Gastrocnemius medialis (tissue), 4 donors: ENCODE measurements at regions not wholly inside any gene's neighbourhood (a gene's known extent, or its start where the extent isn't known, plus 50 kb on each side); places are given as distances from the start of the nearest gene placed in this dataset.
A peak's percentile ranks its signal among the peaks of the same experiment; 100 is the strongest.

Experiments used
- ATAC-seq, 2 donors: fragments of 150-250 bp; one replicate each; pipeline ENCODE4 v1.9.1; 2016
- DNase-seq, 2 donors: peaks; one replicate each; pipeline ENCODE4 v3.0.0-alpha.2; 2019
- H3K27ac ChIP-seq, 4 donors: fragments of 200-600 bp; sonication (generic); 1 replicate in 1 of 4; 2 replicates in 3 of 4; pipeline ENCODE4 v1.5.1; 2016 to 2018; ENCODE audit warnings: mild to moderate bottlenecking in 2 of 4, moderate library complexity in 1 of 4
- H3K27me3 ChIP-seq, 3 donors: fragments of 200-600 bp; sonication (generic) in 2 of 3; 1 replicate in 1 of 3; 2 replicates in 2 of 3; pipeline versions ENCODE4 v1.5.1 to v1.6.0; 2016 to 2019; ENCODE audit warnings: mild to moderate bottlenecking in 1 of 3, moderate library complexity in 1 of 3
- H3K36me3 ChIP-seq, 2 donors: fragments of 200-600 bp; sonication (generic) in 1 of 2; one replicate each; pipeline ENCODE4 v1.5.1; 2017 to 2018
- H3K4me1 ChIP-seq, 2 donors: fragments of 200-600 bp; sonication (generic) in 1 of 2; one replicate each; pipeline ENCODE4 v1.5.1; 2016 to 2017; ENCODE audit warnings: mild to moderate bottlenecking in 2 of 2
- H3K4me3 ChIP-seq, 4 donors: fragments of 200-600 bp; sonication (generic) in 3 of 4; 1 replicate in 1 of 4; 2 replicates in 3 of 4; pipeline ENCODE4 v1.5.1; 2016 to 2019; ENCODE audit warnings: mild to moderate bottlenecking in 2 of 4
- H3K9me3 ChIP-seq, 3 donors: fragments of 200-600 bp; sonication (generic) in 2 of 3; 1 replicate in 1 of 3; 2 replicates in 2 of 3; pipeline ENCODE4 v1.5.1; 2016 to 2019
- CTCF ChIP-seq, 5 experiments: fragments of 450-650 bp in 3 of 5; fragments of 200-600 bp in 2 of 5; sonication (generic) in 2 of 5; IDR thresholded peaks in 4 of 5; conservative IDR thresholded peaks in 1 of 5; 1 replicate in 4 of 5; 2 replicates in 1 of 5; pipeline ENCODE4 v1.5.1; 2016 to 2019; ENCODE audit warnings: antibody characterized with exemption in 5 of 5, mild to moderate bottlenecking in 3 of 5, moderate library complexity in 3 of 5
- POLR2A ChIP-seq, 2 donors: fragments of 450-650 bp; IDR thresholded peaks; one replicate each; pipeline ENCODE4 v1.6.1; 2017; ENCODE audit warnings: antibody characterized with exemption in 2 of 2, mild to moderate bottlenecking in 2 of 2, moderate library complexity in 2 of 2
- in situ Hi-C, 4 donors: fragments of 200-750 bp; cut with MboI; loops; one replicate each; pipeline versions ENCODE4 v1.15.0 to v1.8.0; 2017; ENCODE audit warnings: low sequenced_read_pairs in 4 of 4
- intact Hi-C: fragments of 100-400 bp; cut with DNase I; formaldehyde crosslinking; loops from one replicate; pipeline ENCODE4 v1.15.1; 2023; ENCODE audit warnings: low total_unique reads

GRCh38 chr12:124441443-124442194 is 125.8 kb downstream of the NCOR2 start:
- DNase-seq: no peak
- peaks cover 7 to 11% of the 10 kb centered on the region in 2 donors for H3K4me1 ChIP-seq
- H3K27ac ChIP-seq: no peak overlapping the region
- ATAC-seq: peak in 1 of 2 donors; percentile 23
- in situ Hi-C loops: no loop called here
- H3K9me3 ChIP-seq: no peaks in the 10 kb centered on the region
- H3K36me3 ChIP-seq: no peaks in the 10 kb centered on the region
- no peaks in the 10 kb centered on the region for H3K27me3 ChIP-seq
- no peak overlapping the region for H3K4me3 ChIP-seq
- intact Hi-C loops: no loop called here
- TF ChIP-seq POLR2A (IDR thresholded peaks at IDR 0.05): no peak
- TF ChIP-seq CTCF (IDR thresholded peaks at IDR 0.05 in 4 of 5, conservative IDR thresholded peaks at IDR 0.05 in 1 of 5): no peak

GRCh38 chr12:124440841-124441381 is 126.5 kb downstream of the NCOR2 start:
- H3K27ac ChIP-seq: peak overlapping the region in 2 of 4 donors; percentile 0 to 10
- H3K4me3 ChIP-seq: no peak overlapping the region
- no peaks in the 10 kb centered on the region for H3K27me3 ChIP-seq
- H3K36me3 ChIP-seq: no peaks in the 10 kb centered on the region
- H3K9me3 ChIP-seq: no peaks in the 10 kb centered on the region
- intact Hi-C loops: no loop called here
- in situ Hi-C loops: no loop called here
- DNase-seq (no peak), ATAC-seq (no peak)
- H3K4me1 ChIP-seq: peaks cover 7 to 11% of the 10 kb centered on the region in 2 donors
- TF ChIP-seq CTCF (IDR thresholded peaks at IDR 0.05 in 4 of 5, conservative IDR thresholded peaks at IDR 0.05 in 1 of 5): no peak
- no peak for TF ChIP-seq POLR2A (IDR thresholded peaks at IDR 0.05)

GRCh38 chr12:124440031-124440626 is 127.3 kb downstream of the NCOR2 start:
- Histone ChIP-seq H3K27ac (peak overlapping the region in 3 of 4 donors; percentile 0 to 55 (median 45)), H3K4me3 (no peak overlapping the region), H3K36me3 (no peaks in the 10 kb centered on the region), H3K27me3 (no peaks in the 10 kb centered on the region), H3K9me3 (no peaks in the 10 kb centered on the region), H3K4me1 (peaks cover 7 to 11% of the 10 kb centered on the region in 2 donors)
- DNase-seq (no peak), ATAC-seq (no peak)
- TF ChIP-seq POLR2A (IDR thresholded peaks at IDR 0.05) (no peak), CTCF (IDR thresholded peaks at IDR 0.05 in 4 of 5, conservative IDR thresholded peaks at IDR 0.05 in 1 of 5) (no peak)
- in situ Hi-C loops: no loop called here
- intact Hi-C loops: no loop called here

GRCh38 chr12:124438437-124439056 is 128.9 kb downstream of the NCOR2 start:
- no peak for ATAC-seq
- Histone ChIP-seq H3K4me3 (no peak overlapping the region), H3K9me3 (no peaks in the 10 kb centered on the region), H3K4me1 (peaks cover 15 to 16% of the 10 kb centered on the region in 2 donors), H3K27ac (peak overlapping the region; percentile 28 to 55 (median 46)), H3K36me3 (no peaks in the 10 kb centered on the region), H3K27me3 (no peaks in the 10 kb centered on the region)
- intact Hi-C loops (no loop called here), in situ Hi-C loops (no loop called here)
- DNase-seq: no peak
- TF ChIP-seq CTCF (IDR thresholded peaks at IDR 0.05 in 4 of 5, conservative IDR thresholded peaks at IDR 0.05 in 1 of 5): no peak
- TF ChIP-seq POLR2A (IDR thresholded peaks at IDR 0.05): no peak
